Activated CD4-positive, alpha-beta T cell treated with anti-CD3 and anti-CD28 coated beads, Interleukin-2, amount 10 ng/mL, durations not matched to agents 24 days and 14 days (primary cell): ENCODE measurements at regions not wholly inside any gene's neighbourhood (a gene's known extent, or its start where the extent isn't known, plus 50 kb on each side); places are given as distances from the start of the nearest gene placed in this dataset.
"Not testable (repeated sequence)": the region's sequence is repeated elsewhere in the genome, so short reads cannot be mapped to it uniquely, and the experiment has no call there.

ENCODE experiments used
- DNase-seq: peaks from one replicate; pipeline ENCODE4 v3.0.0; 2022
- H3K27ac Mint-ChIP-seq: one replicate; pipeline ENCODE4 v1.8.0; 2022; ENCODE audit warnings: mild to moderate bottlenecking, mixed read lengths
- H3K27me3 Mint-ChIP-seq: one replicate; pipeline ENCODE4 v1.8.0; 2022; ENCODE audit warnings: mixed read lengths
- H3K36me3 Mint-ChIP-seq: one replicate; pipeline ENCODE4 v1.8.0; 2022; ENCODE audit warnings: low read depth, mild to moderate bottlenecking, mixed read lengths
- H3K4me1 Mint-ChIP-seq: one replicate; pipeline ENCODE4 v1.8.0; 2021; ENCODE audit warnings: mixed read lengths
- H3K4me3 Mint-ChIP-seq: one replicate; pipeline ENCODE4 v1.8.0; 2022; ENCODE audit warnings: mild to moderate bottlenecking, moderate library complexity, mixed read lengths
- H3K9me3 Mint-ChIP-seq: one replicate; pipeline ENCODE4 v1.8.0; 2021; ENCODE audit warnings: mixed read lengths
- intact Hi-C: fragments of 100-400 bp; cut with micrococcal nuclease; formaldehyde crosslinking; loops from one replicate; pipeline ENCODE4 v1.15.1; 2023

DNA sequence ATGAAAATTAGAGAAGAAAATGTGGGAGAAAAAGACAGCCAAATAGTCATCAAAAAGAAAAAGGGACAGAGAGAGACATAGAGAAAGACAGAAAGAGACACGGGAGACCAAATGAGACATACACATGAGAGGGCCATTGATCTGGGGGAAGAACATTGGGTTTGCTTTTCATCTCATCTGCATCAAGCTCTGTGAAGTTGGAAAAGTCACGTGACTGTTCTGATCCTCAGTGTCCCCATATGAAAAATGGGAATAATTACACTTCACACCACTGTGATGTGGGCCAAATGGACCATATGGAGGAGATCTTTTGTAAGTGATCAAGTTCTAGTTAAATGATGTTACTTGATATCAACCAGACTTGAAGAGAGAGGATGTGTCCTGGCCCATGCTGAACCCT is 147.1 kb upstream of the NRXN3 start:
- Mint-ChIP-seq H3K4me3 (no peak overlapping the region), H3K27me3 (no peaks in the 10 kb centered on the region), H3K27ac (no peak overlapping the region), H3K4me1 (no peaks in the 10 kb centered on the region), H3K9me3 (no peaks in the 10 kb centered on the region), H3K36me3 (no peaks in the 10 kb centered on the region)
- intact Hi-C loops, result loop anchor here (2.0 kb wide), 1 partner anchor 576 kb away; no protein-coding TSS in a partner anchor
- no peak for DNase-seq

DNA sequence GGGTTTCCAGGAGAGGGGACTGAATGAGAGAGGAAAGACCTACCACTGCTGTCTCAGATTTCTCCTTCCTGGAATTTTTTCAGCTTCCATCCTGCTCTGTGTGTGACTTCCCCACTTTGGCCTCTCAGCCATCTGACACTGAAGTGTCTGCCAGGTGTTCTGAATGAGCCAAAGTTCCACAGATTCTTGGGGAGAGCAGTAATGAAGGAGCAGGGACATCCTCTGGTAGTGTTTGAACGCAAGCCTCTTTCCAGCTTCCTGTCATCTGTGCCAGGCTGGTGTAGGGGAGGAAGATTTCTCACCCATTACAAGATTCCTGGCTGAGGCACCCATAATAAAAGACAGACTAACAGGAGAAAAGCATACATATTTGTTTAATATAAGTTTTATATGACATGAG is 141.7 kb upstream of the NRXN3 start:
- DNase-seq, result no peak
- no peaks in the 10 kb centered on the region for H3K36me3 Mint-ChIP-seq

GRCh38 chr14:78029601-78030372 is 140.4 kb upstream of the NRXN3 start:
- H3K27ac Mint-ChIP-seq, result no peak overlapping the region
- DNase-seq, result no peak
- H3K4me3 Mint-ChIP-seq, result no peak overlapping the region
- peaks cover 10% of the 10 kb centered on the region for H3K27me3 Mint-ChIP-seq
- intact Hi-C loops, result no loop called here
- H3K4me1 Mint-ChIP-seq, result no peaks in the 10 kb centered on the region
- no peaks in the 10 kb centered on the region for H3K36me3 Mint-ChIP-seq
- no peaks in the 10 kb centered on the region for H3K9me3 Mint-ChIP-seq

More for the DNA sequence above, 141.7 kb upstream of the NRXN3 start:
- no peak overlapping the region for H3K4me3 Mint-ChIP-seq
- H3K9me3 Mint-ChIP-seq, result no peaks in the 10 kb centered on the region
- intact Hi-C loops, result no loop called here
- no peak overlapping the region for H3K27ac Mint-ChIP-seq
- no peaks in the 10 kb centered on the region for H3K4me1 Mint-ChIP-seq
- H3K27me3 Mint-ChIP-seq, result peaks cover 10% of the 10 kb centered on the region

DNA sequence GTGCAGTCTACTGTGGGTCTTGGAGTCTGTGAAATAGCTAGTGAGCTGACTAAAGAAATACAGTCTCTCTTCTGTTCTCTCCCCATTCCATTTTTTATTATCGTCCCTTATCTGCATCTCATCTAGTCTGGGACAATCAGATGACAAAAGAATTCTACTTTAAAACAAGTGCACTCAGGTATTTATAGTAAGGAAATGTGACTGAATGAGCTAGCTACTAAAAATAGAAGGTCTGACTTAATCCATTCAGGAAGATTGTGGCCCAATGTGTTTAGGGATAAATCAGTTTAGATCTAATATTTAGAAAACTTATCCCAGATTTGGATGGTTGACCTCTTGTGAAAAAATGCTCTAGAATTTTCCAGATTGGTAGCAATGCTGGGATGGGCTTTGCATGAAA is 126.8 kb upstream of the NRXN3 start:
- Mint-ChIP-seq H3K4me3 (no peak overlapping the region), H3K27ac (no peak overlapping the region), H3K4me1 (no peaks in the 10 kb centered on the region), H3K9me3 (no peaks in the 10 kb centered on the region), H3K36me3 (no peaks in the 10 kb centered on the region), H3K27me3 (peaks cover 7% of the 10 kb centered on the region)
- DNase-seq, result no peak
- intact Hi-C loops, result no loop called here

GRCh38 chr14:78048120-78048519 is 122.1 kb upstream of the NRXN3 start:
- H3K4me1 Mint-ChIP-seq, result no peaks in the 10 kb centered on the region
- no peaks in the 10 kb centered on the region for H3K9me3 Mint-ChIP-seq
- H3K27ac Mint-ChIP-seq, result no peak overlapping the region
- intact Hi-C loops, result no loop called here
- H3K36me3 Mint-ChIP-seq, result no peaks in the 10 kb centered on the region
- no peak for DNase-seq
- H3K4me3 Mint-ChIP-seq, result no peak overlapping the region
- peaks cover 7% of the 10 kb centered on the region for H3K27me3 Mint-ChIP-seq

- H3K4me3 Mint-ChIP-seq, H3K27ac Mint-ChIP-seq, H3K9me3 Mint-ChIP-seq, H3K27me3 Mint-ChIP-seq, DNase-seq, H3K4me1 Mint-ChIP-seq, intact Hi-C loops, H3K36me3 Mint-ChIP-seq: not testable (repeated sequence)
Measured at GRCh38 chr14:78056890-78057289, 113.3 kb upstream of the NRXN3 start.

DNA sequence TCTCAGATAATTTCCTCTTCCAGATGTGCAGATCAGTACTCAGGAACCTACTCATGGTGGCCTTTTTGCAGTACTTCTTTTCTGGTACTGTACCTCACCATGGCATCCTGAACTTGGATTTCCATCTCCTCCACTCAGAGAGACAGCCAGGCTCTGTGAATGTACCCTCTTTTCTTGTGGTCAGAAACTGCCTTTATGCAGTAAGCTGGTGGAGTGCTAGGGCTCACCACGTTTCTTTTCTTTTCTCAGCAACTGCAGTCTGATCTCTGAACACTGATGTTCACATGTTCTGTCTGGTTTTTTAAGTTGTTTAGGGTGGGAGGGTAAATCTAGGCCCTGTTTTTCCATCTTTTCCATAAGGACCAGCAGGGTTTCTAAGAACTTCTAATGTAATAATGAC is 99.8 kb upstream of the NRXN3 start:
- peaks cover 8% of the 10 kb centered on the region for H3K27me3 Mint-ChIP-seq
- H3K27ac Mint-ChIP-seq, result no peak overlapping the region
- no peaks in the 10 kb centered on the region for H3K36me3 Mint-ChIP-seq
- no peak for DNase-seq
- no peak overlapping the region for H3K4me3 Mint-ChIP-seq
- no peaks in the 10 kb centered on the region for H3K9me3 Mint-ChIP-seq
- intact Hi-C loops, result no loop called here
- no peaks in the 10 kb centered on the region for H3K4me1 Mint-ChIP-seq

DNA sequence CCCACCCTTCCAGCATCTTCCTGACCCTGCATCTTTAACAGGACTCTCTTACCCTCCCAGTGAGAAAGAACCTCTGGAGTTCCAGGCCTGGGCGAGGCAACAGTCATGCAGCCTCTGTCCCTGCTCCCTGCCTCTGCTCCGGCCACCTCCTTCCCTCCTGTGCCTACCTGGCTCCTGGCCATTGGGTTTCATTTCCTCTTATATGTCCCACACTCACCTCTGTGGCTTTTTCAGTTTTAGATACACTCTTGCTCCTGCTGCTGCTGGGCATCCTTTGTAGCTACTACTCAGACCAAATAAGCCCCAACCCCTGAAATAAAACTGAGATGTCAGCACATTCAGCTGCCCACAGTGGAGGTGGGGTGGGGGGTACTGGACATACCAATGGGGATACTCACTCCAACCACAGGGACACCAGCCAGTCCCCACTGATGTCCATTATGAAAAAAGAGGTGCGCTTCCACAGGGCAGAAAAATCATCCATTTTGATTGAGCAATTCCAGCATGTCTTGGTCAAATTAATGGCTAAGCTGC is 99.1 kb upstream of the NRXN3 start:
- H3K27me3 Mint-ChIP-seq, result peaks cover 8% of the 10 kb centered on the region
- H3K4me3 Mint-ChIP-seq, result no peak overlapping the region
- no peak for DNase-seq
- no peaks in the 10 kb centered on the region for H3K4me1 Mint-ChIP-seq
- intact Hi-C loops, result no loop called here
- no peak overlapping the region for H3K27ac Mint-ChIP-seq
- H3K9me3 Mint-ChIP-seq, result no peaks in the 10 kb centered on the region
- H3K36me3 Mint-ChIP-seq, result no peaks in the 10 kb centered on the region

DNA sequence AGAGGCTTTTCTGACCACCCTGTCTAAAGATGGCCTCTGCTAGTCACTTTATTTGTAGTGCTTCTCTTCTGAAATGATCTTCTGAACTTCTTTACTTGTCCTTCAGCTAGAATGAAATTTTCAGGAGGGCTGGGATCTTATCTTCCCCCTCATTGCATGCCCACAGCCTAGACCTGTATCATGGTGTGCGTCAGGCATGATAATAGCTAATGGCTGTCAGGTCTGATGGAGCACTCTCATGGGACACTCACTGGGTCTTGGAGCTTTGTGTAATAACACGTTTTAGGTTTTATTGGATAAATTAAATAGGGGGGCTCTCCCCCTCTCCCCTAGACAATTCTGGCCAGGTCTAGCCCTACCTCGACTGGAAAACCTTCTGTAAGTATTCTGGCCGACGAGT is 97.1 kb upstream of the NRXN3 start:
- Mint-ChIP-seq H3K4me3 (no peak overlapping the region), H3K9me3 (no peaks in the 10 kb centered on the region), H3K4me1 (no peaks in the 10 kb centered on the region), H3K36me3 (no peaks in the 10 kb centered on the region), H3K27ac (no peak overlapping the region), H3K27me3 (peaks cover 8% of the 10 kb centered on the region)
- DNase-seq, result no peak
- intact Hi-C loops, result no loop called here

GRCh38 chr14:78074561-78074960 is 95.6 kb upstream of the NRXN3 start:
- H3K9me3 Mint-ChIP-seq, result no peaks in the 10 kb centered on the region
- H3K27ac Mint-ChIP-seq, result no peak overlapping the region
- H3K36me3 Mint-ChIP-seq, result no peaks in the 10 kb centered on the region
- no peak for DNase-seq
- intact Hi-C loops, result no loop called here
- H3K27me3 Mint-ChIP-seq, result peaks cover 8% of the 10 kb centered on the region
- no peaks in the 10 kb centered on the region for H3K4me1 Mint-ChIP-seq
- H3K4me3 Mint-ChIP-seq, result no peak overlapping the region

- H3K9me3 Mint-ChIP-seq, result no peaks in the 10 kb centered on the region
- no peak for DNase-seq
- intact Hi-C loops, result no loop called here
- no peak overlapping the region for H3K27ac Mint-ChIP-seq
- H3K36me3 Mint-ChIP-seq, result no peaks in the 10 kb centered on the region
- peaks cover 8% of the 10 kb centered on the region for H3K27me3 Mint-ChIP-seq
- H3K4me3 Mint-ChIP-seq, result no peak overlapping the region
- H3K4me1 Mint-ChIP-seq, result no peaks in the 10 kb centered on the region
Measured at GRCh38 chr14:78075033-78075432, 95.1 kb upstream of the NRXN3 start.

- peaks cover 3% of the 10 kb centered on the region for H3K27me3 Mint-ChIP-seq
- no peak overlapping the region for H3K4me3 Mint-ChIP-seq
- H3K27ac Mint-ChIP-seq, result no peak overlapping the region
- intact Hi-C loops, result no loop called here
- no peaks in the 10 kb centered on the region for H3K9me3 Mint-ChIP-seq
- H3K4me1 Mint-ChIP-seq, result no peaks in the 10 kb centered on the region
- DNase-seq, result no peak
- H3K36me3 Mint-ChIP-seq, result no peaks in the 10 kb centered on the region
Measured at GRCh38 chr14:78075555-78076277, 94.5 kb upstream of the NRXN3 start.

DNA sequence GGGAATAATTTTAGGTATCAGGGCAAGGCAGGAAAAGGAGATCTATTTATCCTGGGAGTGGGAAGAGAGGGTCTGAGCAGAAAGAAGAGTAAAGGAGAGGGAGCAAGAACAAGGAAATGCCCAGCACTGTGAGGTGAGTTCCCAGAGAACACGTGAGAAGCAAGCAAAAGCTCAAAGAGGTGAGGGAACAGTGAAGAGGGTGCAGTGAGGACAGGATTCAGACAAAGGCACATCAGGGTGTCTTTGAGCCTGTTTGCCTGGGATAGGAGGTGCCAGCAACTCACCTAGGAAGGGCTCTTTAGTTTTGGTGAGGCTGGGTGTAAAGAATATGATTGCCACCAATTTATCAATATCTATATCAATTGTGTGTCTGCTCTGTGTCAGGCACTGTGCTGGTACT is 88.9 kb upstream of the NRXN3 start:
- H3K9me3 Mint-ChIP-seq, result no peaks in the 10 kb centered on the region
- no peak for DNase-seq
- no peaks in the 10 kb centered on the region for H3K36me3 Mint-ChIP-seq
- no peaks in the 10 kb centered on the region for H3K27me3 Mint-ChIP-seq
- intact Hi-C loops, result no loop called here
- H3K4me1 Mint-ChIP-seq, result no peaks in the 10 kb centered on the region
- no peak overlapping the region for H3K4me3 Mint-ChIP-seq
- no peak overlapping the region for H3K27ac Mint-ChIP-seq

GRCh38 chr14:78083837-78084236 is 86.3 kb upstream of the NRXN3 start:
- Mint-ChIP-seq H3K27ac (no peak overlapping the region), H3K9me3 (no peaks in the 10 kb centered on the region), H3K36me3 (no peaks in the 10 kb centered on the region), H3K4me3 (no peak overlapping the region), H3K27me3 (no peaks in the 10 kb centered on the region), H3K4me1 (no peaks in the 10 kb centered on the region)
- no peak for DNase-seq
- intact Hi-C loops, result no loop called here
